NCI-H345 (cell line): ENCODE measurements at regions not wholly inside any gene's neighbourhood (a gene's known extent, or its start where the extent isn't known, plus 50 kb on each side); places are given as distances from the start of the nearest gene placed in this dataset.
"Not testable (repeated sequence)": the region's sequence is repeated elsewhere in the genome, so short reads cannot be mapped to it uniquely, and the experiment has no call there.

Experiments used
- DNase-seq: peaks from one replicate; lab custom pipeline; 2025; lab: John Stamatoyannopoulos, UW

- DNase-seq, result no peak
These were observed 885.7 kb downstream of the PLA2G4A start for GRCh38 chr1:187714470-187714869.

DNA sequence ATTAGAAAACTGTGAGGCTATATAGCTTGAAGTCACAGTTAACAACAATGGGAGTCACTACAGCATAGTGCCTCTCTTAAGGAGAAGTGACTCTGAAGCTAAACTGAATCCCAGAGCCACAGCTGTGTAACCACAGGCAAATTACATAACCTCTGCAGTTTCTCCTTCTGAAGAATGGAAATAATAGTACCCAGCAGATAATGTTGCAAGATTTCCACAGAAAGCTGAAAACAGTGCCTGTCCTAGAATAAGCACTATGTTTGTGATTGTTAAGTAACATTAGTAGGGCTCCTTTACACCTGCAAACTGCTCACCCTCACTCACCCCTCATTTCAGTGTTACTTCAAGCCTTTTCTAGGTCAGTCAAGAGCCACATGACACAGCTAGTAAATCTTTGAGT is 886.7 kb downstream of the PLA2G4A start:
- DNase-seq, result no peak

DNA sequence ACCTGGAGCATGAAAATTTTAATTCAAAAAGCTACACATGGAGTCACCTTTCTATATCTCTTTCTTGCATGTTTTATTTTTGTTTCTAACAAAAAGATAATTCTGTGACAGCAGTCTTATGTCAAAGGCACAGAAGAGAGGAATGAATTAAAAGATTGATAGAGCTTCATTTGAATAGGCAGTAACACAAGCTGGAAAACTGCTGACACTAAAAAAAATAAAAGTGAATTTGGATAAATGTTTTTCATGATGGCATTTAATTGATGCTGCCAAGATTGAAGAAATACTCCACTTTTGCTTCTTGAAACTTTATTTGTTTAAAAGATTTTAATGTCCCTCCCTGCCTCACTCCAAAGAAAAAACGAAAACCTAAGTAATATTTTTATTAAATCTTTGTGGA is 887.4 kb downstream of the PLA2G4A start:
- no peak for DNase-seq

GRCh38 chr1:187718527-187718926 is 889.8 kb downstream of the PLA2G4A start:
- DNase-seq, result no peak

DNA sequence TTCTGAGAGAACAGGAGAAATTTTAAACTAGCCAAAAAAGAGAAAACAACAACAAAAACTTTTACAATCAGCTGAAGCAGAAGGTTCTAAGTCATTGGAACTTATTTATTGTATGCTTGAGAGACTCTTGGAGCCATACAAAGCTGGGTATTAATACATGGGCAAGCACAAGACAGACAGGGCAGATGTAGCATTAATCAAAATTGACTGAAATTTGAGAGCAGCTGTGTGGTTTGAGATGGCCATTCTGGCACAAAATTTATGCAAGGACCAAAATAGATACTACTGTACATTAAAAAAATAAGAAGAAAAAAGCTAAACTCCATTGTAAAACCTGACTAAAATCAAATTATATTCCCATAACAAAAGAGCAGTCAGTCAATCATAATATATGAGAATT is 892.5 kb downstream of the PLA2G4A start:
- DNase-seq, result no peak

- no peak for DNase-seq
These were observed 896.5 kb downstream of the PLA2G4A start for GRCh38 chr1:187725216-187725615.

DNA sequence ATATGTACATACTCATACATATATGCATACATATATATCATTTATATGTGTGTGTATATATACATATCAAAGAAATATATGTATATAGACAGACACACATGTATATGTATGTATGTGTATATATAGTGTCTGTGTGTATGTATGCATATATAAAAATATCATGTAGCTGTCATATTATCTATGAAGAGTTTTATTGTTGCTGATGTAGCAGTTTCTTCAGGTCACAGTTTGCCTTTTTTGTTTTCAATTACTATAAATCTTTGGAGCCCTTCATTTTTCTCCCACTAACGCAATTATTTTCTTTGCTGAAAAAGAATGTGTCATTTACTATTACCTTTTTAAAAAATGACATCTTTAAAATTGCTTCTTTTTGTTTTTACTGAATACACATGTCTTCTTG is 904.5 kb downstream of the PLA2G4A start:
- no peak for DNase-seq

DNA sequence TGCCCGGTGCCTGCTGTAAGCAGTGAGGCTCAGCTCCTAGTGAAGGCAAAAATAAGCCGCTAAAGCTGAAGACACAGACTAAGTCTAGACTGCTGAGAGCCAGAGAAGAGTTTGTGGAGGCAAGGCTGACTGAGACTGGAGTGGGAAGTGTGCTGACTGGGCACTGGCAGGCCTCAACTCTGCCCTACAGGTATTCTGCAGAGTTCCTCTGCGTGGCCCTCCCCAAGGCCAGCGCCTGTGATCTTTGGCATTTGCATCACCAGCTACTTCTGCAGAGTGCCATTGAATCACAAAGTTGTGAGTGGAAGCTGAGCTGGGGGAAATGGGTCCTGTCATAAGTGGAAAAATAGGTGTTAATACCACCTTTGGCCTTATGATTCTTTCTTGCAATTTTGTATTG is 905.7 kb downstream of the PLA2G4A start:
- DNase-seq, result no peak

DNA sequence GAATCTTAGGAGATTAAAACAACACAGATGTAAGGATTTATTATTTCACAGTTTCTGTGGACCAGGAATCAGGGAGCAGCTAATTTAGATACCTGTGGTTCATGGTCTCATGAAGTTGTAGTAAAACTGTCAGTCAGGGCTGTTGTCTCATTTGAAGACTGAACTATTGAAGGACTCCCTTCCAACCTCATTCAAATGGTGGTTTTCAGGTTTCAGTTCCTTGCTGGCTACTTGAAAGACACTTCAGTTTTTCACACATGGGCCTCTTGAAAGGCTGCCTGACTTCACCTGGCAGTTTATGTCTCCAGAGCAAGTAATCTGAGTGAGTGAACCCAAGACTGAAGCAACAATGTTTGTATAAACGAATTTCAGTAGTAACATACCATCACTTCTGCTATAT is 915.9 kb downstream of the PLA2G4A start:
- DNase-seq, result no peak

GRCh38 chr1:187755536-187755935 is 926.8 kb downstream of the PLA2G4A start:
- DNase-seq, result no peak

- not testable (repeated sequence) for DNase-seq
These were observed 927.9 kb downstream of the PLA2G4A start for GRCh38 chr1:187756684-187757083.

DNA sequence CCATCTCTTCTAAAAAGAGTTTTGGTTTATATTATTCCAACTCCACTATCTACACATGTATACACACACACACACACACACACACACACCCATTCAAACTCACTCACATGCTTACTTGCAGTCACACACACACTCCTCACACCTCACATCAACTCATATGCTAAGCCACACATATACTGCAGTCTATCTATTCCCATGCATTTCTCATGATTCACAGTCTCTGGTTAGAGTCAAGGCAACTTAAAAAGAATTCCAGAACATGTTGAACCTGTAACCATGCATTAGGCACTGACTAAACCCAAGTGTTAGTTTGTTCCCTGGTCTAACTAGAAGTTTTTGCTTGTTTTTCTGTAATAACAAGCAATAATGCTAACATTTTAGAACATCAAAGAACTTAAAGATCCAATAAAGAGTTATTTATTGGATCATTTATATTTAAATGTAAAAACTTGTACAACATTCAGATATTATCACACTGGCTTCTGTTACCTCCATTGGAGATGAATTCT is 931.1 kb downstream of the PLA2G4A start:
- DNase-seq, result no peak

DNA sequence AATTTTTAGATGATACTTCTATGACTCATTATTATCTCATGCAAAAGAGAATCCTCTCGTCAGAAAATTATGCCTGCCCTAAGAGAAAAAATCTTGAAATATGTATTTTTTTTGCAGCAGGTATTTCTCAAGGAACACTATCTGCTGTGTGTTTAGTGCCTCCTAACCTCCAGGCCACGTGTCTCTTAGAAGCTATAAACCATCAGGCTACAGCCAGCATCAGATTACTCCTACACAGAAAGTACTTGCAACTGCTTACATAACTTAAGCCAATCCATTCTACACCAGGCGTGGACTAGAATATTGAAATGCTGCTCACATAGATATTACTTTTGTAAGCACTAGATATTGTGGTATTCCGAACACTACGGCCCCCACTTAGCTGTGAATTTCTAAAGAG is 933.4 kb downstream of the PLA2G4A start:
- no peak for DNase-seq

DNA sequence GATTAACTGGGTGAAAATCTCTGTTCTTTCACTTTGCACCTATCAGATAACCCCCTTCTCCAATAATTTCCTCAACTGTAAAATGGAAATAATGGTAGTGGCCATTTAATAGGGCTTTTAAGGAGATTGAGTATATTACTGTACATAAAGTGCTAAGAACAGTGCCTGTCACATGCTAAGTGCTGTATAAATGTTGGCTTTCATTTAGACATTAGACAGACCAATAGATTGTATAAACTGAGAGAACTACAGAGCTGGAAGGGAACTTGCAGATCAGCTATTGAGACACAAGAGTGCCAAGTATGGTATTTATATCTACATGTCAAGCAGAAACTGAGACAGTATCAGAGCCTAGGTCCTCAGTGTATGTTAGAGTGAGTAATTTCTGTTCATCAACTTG is 934.7 kb downstream of the PLA2G4A start:
- DNase-seq, result no peak

GRCh38 chr1:187763976-187764375 is 935.2 kb downstream of the PLA2G4A start:
- DNase-seq, result no peak

DNA sequence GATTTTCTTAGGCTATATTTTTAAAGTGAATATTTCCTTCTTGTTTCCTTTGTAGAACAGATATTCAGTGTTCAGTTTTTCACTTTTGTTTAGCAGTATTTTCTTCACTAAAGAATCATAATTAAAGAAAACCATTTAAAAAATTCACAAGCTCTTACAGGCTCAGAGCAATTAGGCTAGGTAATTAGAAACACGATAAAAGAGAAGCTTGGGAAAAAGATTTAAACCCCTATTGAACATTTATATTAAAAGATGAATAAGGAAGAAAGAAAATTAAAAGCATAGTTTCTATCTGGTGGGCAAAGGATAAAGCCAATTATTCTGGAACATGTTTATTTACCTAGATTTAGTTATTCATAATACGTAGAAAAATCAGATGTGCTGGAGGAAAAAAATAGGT is 942.6 kb downstream of the PLA2G4A start:
- no peak for DNase-seq

GRCh38 chr1:187773168-187773567 is 944.4 kb downstream of the PLA2G4A start:
- DNase-seq, result no peak

- no peak for DNase-seq
These were observed 959.0 kb downstream of the PLA2G4A start for GRCh38 chr1:187787736-187788135.

DNA sequence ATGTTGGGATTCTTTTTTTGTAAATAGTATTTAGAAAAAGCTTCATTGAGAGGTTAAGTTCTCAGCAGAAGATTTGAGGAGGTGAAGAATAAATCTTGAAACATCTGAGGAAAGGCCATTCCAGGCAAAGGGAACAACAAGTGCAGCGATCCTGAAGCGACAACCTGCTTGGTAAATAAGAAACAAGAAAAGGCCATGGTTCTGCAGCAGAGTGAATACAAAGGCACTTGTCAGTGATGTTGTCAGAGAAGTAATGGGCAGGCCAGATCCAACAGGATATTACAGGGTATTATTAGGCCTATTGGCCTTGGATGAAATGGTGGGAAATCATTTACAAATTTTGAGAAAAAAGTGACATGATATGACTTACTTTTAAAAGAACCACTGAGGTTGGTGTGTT is 960.0 kb downstream of the PLA2G4A start:
- no peak for DNase-seq

DNA sequence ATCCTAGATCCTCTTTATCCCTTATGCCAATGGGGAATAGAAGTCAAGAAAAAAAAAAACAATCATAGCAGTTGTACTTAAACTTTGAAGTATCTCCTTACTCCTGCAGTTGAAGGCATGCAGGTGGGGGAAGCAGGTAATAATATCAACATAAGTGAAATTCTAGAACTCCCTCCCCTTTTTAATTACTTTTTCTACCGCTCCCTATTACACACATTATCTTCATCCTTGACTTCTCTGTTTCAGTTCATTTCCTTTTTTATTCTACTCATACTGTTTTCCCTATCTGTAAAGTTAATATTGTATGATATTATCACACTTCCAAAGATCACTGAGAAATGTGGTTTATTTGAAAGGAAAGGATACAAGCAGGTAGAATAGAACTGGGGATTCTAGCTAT is 962.0 kb downstream of the PLA2G4A start:
- DNase-seq, result no peak

DNA sequence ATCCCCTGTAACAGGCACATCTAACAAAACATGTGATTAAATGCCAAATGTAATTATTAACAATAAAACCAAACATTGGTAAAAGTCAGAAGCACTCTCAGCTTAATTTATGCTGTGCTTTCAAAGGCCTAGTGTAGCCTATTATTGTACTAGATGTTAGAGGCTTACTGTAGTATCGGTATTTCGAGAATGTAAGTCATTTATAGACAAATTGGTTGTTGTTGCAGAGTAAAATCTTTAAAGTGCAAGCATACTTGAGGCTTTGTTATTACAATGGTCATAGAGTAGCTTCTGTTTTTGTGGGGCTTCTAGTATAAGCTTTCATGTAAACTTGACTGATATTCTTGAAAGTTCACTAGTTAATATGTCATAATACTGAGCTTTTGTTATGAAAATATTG is 965.8 kb downstream of the PLA2G4A start:
- no peak for DNase-seq

DNA sequence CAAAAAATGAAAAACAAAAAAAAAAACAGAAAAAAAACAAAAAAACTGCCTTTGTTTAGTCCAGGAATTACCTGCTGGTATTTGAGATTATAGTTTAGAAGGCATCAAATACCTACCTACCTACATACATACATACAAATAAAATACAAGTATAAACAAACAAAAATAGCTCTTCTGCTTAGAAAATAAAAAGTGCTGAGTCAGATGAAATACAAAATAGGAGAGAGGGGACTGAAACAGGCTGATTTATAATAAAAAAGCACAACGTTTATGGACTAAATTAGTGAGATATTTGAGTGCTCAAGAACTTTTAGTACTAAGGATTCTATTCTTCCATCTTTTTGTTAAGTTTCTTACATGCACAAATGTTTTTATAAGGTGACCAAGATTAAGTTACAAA is 980.8 kb downstream of the PLA2G4A start:
- DNase-seq, result no peak

- no peak for DNase-seq
These were observed 987.9 kb downstream of the PLA2G4A start for GRCh38 chr1:187816646-187817045.

- no peak for DNase-seq
These were observed 989.0 kb downstream of the PLA2G4A start for GRCh38 chr1:187817782-187818181.

DNA sequence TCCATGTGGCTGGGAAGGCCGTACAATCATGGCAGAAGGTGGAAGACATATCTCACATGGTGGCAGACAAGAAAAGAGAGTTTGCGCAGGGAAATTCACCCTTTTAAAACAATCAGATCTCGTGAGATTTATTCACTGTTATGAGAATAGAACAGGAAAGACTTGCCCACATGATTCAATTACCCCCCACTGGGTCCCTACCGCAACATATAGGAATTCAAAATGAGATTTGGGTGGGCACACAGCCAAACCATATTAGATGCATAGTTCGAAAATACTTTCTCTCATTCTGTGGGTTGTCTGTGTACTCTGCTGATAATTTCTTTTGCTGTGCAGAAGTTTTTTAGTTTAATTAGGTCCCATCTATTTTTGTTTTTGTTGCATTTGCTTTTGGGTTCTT is 990.3 kb downstream of the PLA2G4A start:
- DNase-seq, result no peak
